H1 (cell line): ENCODE measurements at regions not wholly inside any gene's neighbourhood (a gene's known extent, or its start where the extent isn't known, plus 50 kb on each side); places are given as distances from the start of the nearest gene placed in this dataset.

ENCODE experiments used
- BACH1 ChIP-seq: IDR thresholded peaks from 2 replicates; pipeline ENCODE4 v1.6.1; 2012; ENCODE audit warnings: low read length, improper control_type of control experiment
- CHD7 ChIP-seq: fragments of 300-600 bp; sonication (generic); IDR thresholded peaks from 2 replicates; pipeline ENCODE4 v1.7.1; 2012; ENCODE audit warnings: low read length, moderate library complexity, mild to moderate bottlenecking, inconsistent platforms; ENCODE audit not compliant: insufficient replicate concordance
- HDAC2 ChIP-seq, 2 experiments: fragments of 300-600 bp in 1 of 2; sonication (generic) in 1 of 2; IDR thresholded peaks; 2 replicates each; pipeline ENCODE4 v1.6.1; 2011 to 2012; ENCODE audit warnings: low read depth in 2 of 2, low read length in 2 of 2, mild to moderate bottlenecking in 2 of 2, moderate library complexity in 2 of 2, borderline replicate concordance in 1 of 2, inconsistent platforms in 1 of 2
- HDAC6 ChIP-seq: IDR thresholded peaks from one replicate; pipeline ENCODE4 v1.7.1; 2012; ENCODE audit warnings: low read depth, mild to moderate bottlenecking, inconsistent platforms, low read length, moderate library complexity
- JUN ChIP-seq: IDR thresholded peaks from 2 replicates; pipeline ENCODE4 v1.6.1; 2011; ENCODE audit warnings: low read depth, mild to moderate bottlenecking, improper control_type of control experiment, low read length
- MAX ChIP-seq: IDR thresholded peaks from 2 replicates; pipeline ENCODE4 v1.6.1; 2012; ENCODE audit warnings: inconsistent platforms
- POLR2AphosphoS5 ChIP-seq: IDR thresholded peaks from 2 replicates; pipeline ENCODE4 v1.6.1; 2011; ENCODE audit warnings: low read depth, low read length
- RBBP5 ChIP-seq: IDR thresholded peaks from 2 replicates; pipeline ENCODE4 v1.7.1; 2012; ENCODE audit warnings: low read depth, mild to moderate bottlenecking, inconsistent platforms, low read length, moderate library complexity, borderline replicate concordance
- RFX5 ChIP-seq: IDR thresholded peaks from 2 replicates; pipeline ENCODE4 v1.6.1; 2011; ENCODE audit warnings: low read depth, low read length, improper control_type of control experiment, borderline replicate concordance
- SAP30 ChIP-seq: fragments of 300-600 bp; sonication (generic); IDR thresholded peaks from 2 replicates; pipeline ENCODE4 v1.7.1; 2012; ENCODE audit warnings: low read length, moderate library complexity, mild to moderate bottlenecking, inconsistent platforms; ENCODE audit not compliant: insufficient read depth, insufficient replicate concordance
- SP4 ChIP-seq: IDR thresholded peaks from 2 replicates; pipeline ENCODE4 v1.6.1; 2012; ENCODE audit warnings: low read length, inconsistent platforms

GRCh38 chr18:1002653-1003178 is 98.0 kb downstream of the ADCYAP1 start (continued):
- TF ChIP-seq CHD7 = no peak
- no peak for TF ChIP-seq RBBP5
- no peak for TF ChIP-seq HDAC2 (IDR thresholded peaks at IDR 0.05; ENCODE audit: borderline replicate concordance in 1 of 2, low read depth in 2 of 2, low read length in 2 of 2)
- no peak for TF ChIP-seq SAP30
- TF ChIP-seq HDAC6 = no peak
- TF ChIP-seq JUN = no peak
- no peak for TF ChIP-seq BACH1
- TF ChIP-seq POLR2AphosphoS5 = no peak
- TF ChIP-seq MAX = no peak
- no peak for TF ChIP-seq SP4
- TF ChIP-seq RFX5 = no peak
